ENCODE measurements at regions not wholly inside any gene's neighbourhood (a gene's known extent, or its start where the extent isn't known, plus 50 kb on each side); places are given as distances from the start of the nearest gene placed in this dataset.

DNA sequence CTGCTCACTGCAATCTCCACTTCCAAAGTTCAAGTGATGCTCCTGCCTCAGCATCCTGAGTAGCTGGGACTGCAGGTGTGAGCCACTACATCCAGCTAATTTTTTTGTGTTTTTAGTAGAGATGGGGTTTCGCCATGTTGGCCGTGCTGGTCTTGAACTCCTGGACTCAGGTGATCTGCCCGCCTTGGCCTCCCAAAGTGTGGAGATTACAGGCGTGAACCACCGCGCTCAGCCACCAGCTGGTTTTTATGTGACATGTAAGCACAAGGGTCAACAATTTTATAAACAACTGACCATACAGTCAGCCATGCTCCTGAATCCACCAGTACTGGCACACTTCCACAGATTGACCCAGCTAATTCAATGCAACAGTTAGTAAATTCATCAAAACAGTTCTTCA lies 526.3 kb upstream of the LRRC4C start:
- no peaks in the 10 kb centered on the region for H3K4me1 ChIP-seq
- no peak overlapping the region for H3K27ac ChIP-seq (replicated peaks in 1 of 4)
- H3K27me3 ChIP-seq: no peaks in the 10 kb centered on the region
- H3K36me3 ChIP-seq: no peaks in the 10 kb centered on the region
- no peak overlapping the region for H3K4me3 ChIP-seq
- 88% methylated on average over 6 of the region's 6 CpGs for WGBS
- no peak for DNase-seq (ENCODE audit: extremely low spot score)
- no peak for TF ChIP-seq POLR2AphosphoS5 (IDR thresholded peaks at IDR 0.05)
- TF ChIP-seq, protein P1, sequence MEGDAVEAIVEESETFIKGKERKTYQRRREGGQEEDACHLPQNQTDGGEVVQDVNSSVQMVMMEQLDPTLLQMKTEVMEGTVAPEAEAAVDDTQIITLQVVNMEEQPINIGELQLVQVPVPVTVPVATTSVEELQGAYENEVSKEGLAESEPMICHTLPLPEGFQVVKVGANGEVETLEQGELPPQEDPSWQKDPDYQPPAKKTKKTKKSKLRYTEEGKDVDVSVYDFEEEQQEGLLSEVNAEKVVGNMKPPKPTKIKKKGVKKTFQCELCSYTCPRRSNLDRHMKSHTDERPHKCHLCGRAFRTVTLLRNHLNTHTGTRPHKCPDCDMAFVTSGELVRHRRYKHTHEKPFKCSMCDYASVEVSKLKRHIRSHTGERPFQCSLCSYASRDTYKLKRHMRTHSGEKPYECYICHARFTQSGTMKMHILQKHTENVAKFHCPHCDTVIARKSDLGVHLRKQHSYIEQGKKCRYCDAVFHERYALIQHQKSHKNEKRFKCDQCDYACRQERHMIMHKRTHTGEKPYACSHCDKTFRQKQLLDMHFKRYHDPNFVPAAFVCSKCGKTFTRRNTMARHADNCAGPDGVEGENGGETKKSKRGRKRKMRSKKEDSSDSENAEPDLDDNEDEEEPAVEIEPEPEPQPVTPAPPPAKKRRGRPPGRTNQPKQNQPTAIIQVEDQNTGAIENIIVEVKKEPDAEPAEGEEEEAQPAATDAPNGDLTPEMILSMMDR (IDR thresholded peaks at IDR 0.05): no peak
- no peak for TF ChIP-seq POLR2A (IDR thresholded peaks at IDR 0.05; ENCODE audit: low read depth)
- no peak for TF ChIP-seq EP300 (IDR thresholded peaks at IDR 0.05)
- intact Hi-C loops (cut with DNase I): no loop called here
- H3K9me3 ChIP-seq: no peaks in the 10 kb centered on the region

DNA sequence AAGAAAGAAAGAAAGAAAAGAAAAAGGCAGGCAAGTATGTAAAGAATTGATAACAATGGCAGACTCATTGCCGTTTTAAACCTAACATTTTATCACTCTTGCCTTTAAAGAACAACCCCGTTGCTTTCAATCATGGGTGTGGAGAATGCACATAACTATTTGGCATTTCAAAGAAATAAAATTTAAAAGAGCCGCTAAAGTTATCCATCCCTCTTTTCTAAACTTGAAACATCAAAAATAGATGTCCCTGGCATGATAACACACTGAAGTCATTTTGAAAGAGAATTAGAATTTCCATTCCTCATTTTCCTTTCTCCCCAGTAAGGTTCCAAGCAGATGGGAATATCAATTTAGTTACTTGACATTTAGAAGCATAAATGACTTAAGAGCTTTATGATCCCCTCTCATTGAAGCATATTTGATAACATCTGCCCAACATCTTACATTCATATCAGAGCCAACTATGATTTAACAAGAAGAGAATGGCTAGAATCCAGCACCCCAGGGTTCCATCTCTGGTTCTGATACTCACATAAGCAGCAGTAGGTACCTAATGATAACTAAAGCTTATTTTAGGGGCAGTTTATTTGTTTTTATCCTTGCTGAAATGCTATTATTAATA lies 529.6 kb upstream of the LRRC4C start:
- Histone ChIP-seq H3K4me1 (no peaks in the 10 kb centered on the region), H3K36me3 (no peaks in the 10 kb centered on the region), H3K27me3 (no peaks in the 10 kb centered on the region), H3K4me3 (no peak overlapping the region), H3K27ac (replicated peaks in 1 of 4) (no peak overlapping the region), H3K9me3 (no peaks in the 10 kb centered on the region)
- WGBS: 77% methylated on average over 3 of the region's 3 CpGs
- no peak for TF ChIP-seq EP300 (IDR thresholded peaks at IDR 0.05)
- no peak for TF ChIP-seq POLR2A (IDR thresholded peaks at IDR 0.05; ENCODE audit: low read depth)
- no peak for TF ChIP-seq POLR2AphosphoS5 (IDR thresholded peaks at IDR 0.05)
- TF ChIP-seq, protein P1 (IDR thresholded peaks at IDR 0.05): no peak
- no peak for DNase-seq (ENCODE audit: extremely low spot score)
- intact Hi-C loops (cut with DNase I): no loop called here

GRCh38 chr11:41989823-41990380 lies 530.5 kb upstream of the LRRC4C start:
- Histone ChIP-seq H3K36me3 (no peaks in the 10 kb centered on the region), H3K4me3 (no peak overlapping the region), H3K4me1 (no peaks in the 10 kb centered on the region), H3K27me3 (no peaks in the 10 kb centered on the region), H3K9me3 (no peaks in the 10 kb centered on the region), H3K27ac (replicated peaks in 1 of 4) (no peak overlapping the region)
- DNase-seq (ENCODE audit: extremely low spot score): no peak
- intact Hi-C loops (cut with DNase I): no loop called here
- TF ChIP-seq POLR2A (IDR thresholded peaks at IDR 0.05; ENCODE audit: low read depth) (no peak), POLR2AphosphoS5 (IDR thresholded peaks at IDR 0.05) (no peak), EP300 (IDR thresholded peaks at IDR 0.05) (no peak)
- TF ChIP-seq, protein P1 (IDR thresholded peaks at IDR 0.05): no peak

DNA sequence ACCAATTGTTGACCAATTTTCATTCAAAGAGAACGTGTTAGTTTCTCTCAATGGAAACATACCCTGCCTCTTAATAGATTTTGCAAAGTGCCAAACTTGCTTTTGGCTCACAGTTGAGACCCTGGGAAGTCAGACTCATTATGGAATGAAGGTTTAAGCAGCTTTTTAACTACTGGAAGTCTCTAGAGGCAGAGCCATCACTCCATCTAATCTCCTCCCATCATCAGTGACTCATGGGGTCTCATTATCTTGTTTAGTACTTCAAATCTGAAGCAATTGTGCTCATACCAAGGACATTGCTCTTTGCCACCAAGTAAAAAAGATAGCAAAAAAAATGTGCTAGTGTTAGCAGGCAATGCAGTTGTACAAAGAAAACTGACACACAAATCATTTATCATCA lies 537.1 kb upstream of the LRRC4C start:
- H3K9me3 ChIP-seq: no peaks in the 10 kb centered on the region
- intact Hi-C loops (cut with DNase I): no loop called here
- no peaks in the 10 kb centered on the region for H3K36me3 ChIP-seq
- H3K4me3 ChIP-seq: no peak overlapping the region
- TF ChIP-seq, protein P1 (IDR thresholded peaks at IDR 0.05): no peak
- no peak for TF ChIP-seq POLR2A (IDR thresholded peaks at IDR 0.05; ENCODE audit: low read depth)
- TF ChIP-seq POLR2AphosphoS5 (IDR thresholded peaks at IDR 0.05): no peak
- TF ChIP-seq EP300 (IDR thresholded peaks at IDR 0.05): no peak
- H3K4me1 ChIP-seq: no peaks in the 10 kb centered on the region
- 61% methylated on average over 1 of the region's 1 CpG for WGBS
- DNase-seq (ENCODE audit: extremely low spot score): no peak
- H3K27me3 ChIP-seq: no peaks in the 10 kb centered on the region
- H3K27ac ChIP-seq (replicated peaks in 1 of 4): no peak overlapping the region

Measured in esophagus muscularis mucosa (tissue), 4 donors.